Heart right ventricle (tissue), 16 donors: ENCODE measurements at regions not wholly inside any gene's neighbourhood (a gene's known extent, or its start where the extent isn't known, plus 50 kb on each side); places are given as distances from the start of the nearest gene placed in this dataset.
"Not testable (repeated sequence)": the region's sequence is repeated elsewhere in the genome, so short reads cannot be mapped to it uniquely, and the experiment has no call there.

Experiments used
- ATAC-seq, 8 donors: fragments of 200-7000 bp; cut with Tn5 transposase; one replicate each; pipeline ENCODE4 v1.9.1; 2020; ENCODE audit warnings: mild to moderate bottlenecking in 8 of 8, moderate library complexity in 8 of 8, moderate number of reproducible peaks in 1 of 8
- DNase-seq, 2 donors: peaks; one replicate each; pipeline ENCODE4 v3.0.0-alpha.2; 2020
- H3K27ac ChIP-seq, 10 donors: fragments of 200-600 bp; sonication (generic) in 2 of 10; one replicate each; pipeline versions ENCODE4 v1.5.0 to v1.8.0; 2020 to 2022; ENCODE audit warnings: mild to moderate bottlenecking in 3 of 10
- H3K27me3 ChIP-seq, 7 donors: fragments of 200-600 bp; one replicate each; pipeline ENCODE4 v1.8.0; 2021 to 2022; ENCODE audit warnings: mild to moderate bottlenecking in 2 of 7
- H3K36me3 ChIP-seq, 9 donors: fragments of 200-600 bp; sonication (generic) in 1 of 9; one replicate each; pipeline versions ENCODE4 v1.5.0 to v1.8.0; 2020 to 2022; ENCODE audit warnings: mild to moderate bottlenecking in 2 of 9
- H3K4me1 ChIP-seq, 9 donors: fragments of 200-600 bp; sonication (generic) in 1 of 9; one replicate each; pipeline versions ENCODE4 v1.5.0 to v1.8.0; 2020 to 2022; ENCODE audit warnings: mild to moderate bottlenecking in 4 of 9
- H3K4me3 ChIP-seq, 10 donors: fragments of 200-600 bp; sonication (generic) in 2 of 10; one replicate each; pipeline versions ENCODE4 v1.5.0 to v1.8.0; 2020 to 2022; ENCODE audit warnings: mild to moderate bottlenecking in 7 of 10, moderate library complexity in 2 of 10
- H3K9me3 ChIP-seq, 11 donors: fragments of 200-600 bp in 10 of 11; sonication (generic) in 2 of 11; one replicate each; pipeline versions ENCODE4 v1.5.0 to v1.8.0; 2013 to 2022; ENCODE audit warnings: mild to moderate bottlenecking in 2 of 11, control low read depth in 1 of 11, moderate library complexity in 1 of 11
- WGBS, 2 donors: extraction: QIAGEN DNeasy Blood & Tissue Kit; methylation state at CpG; one replicate each; pipeline ENCODE4 v1.1.7; 2013; ENCODE audit warnings: inconsistent platforms in 1 of 2; 5-methylcytosine and 5-hydroxymethylcytosine counted together
- intact Hi-C, 10 donors: fragments of 100-400 bp; cut with DNase I; formaldehyde crosslinking; loops; one replicate each; pipeline versions ENCODE4 v1.11.1 to v1.14.2; 2022
- TF ChIP-seq, protein P1 (sequence below), 9 donors: fragments of 200-600 bp; sonication (generic) in 2 of 9; IDR thresholded peaks; one replicate each; pipeline versions ENCODE4 v1.5.0 to v1.8.0; 2021 to 2022; ENCODE audit warnings: antibody characterized with exemption in 9 of 9, mild to moderate bottlenecking in 5 of 9, moderate library complexity in 1 of 9
- donor health status: Arrhythmogenic right ventricular cardiomyopathy.
- donor health status: ischemic (EF 13 %, LVEDD 7.1; RV severe dilation, severe dysfunction).
- donor health status: healthy with polysubstance abuse.
- donor health status: DM: no; HTN: yes; CAD: no.
- donor health status: DM: no; HTN: no; CAD: no.
- donor health status: ischemic (EF 25% LVEDD 6.9; RV normal size, moderate dysfunction).
- donor health status: ischemic (EF 25% LVEDD 5.7; RV mildly dilated, moderate dysfunction).
- donor health status: healthy.
- donor health status: DM: yes; HTN: yes; CAD: no.
- donor health status: Ischemic cardiomyopathy.
- donor health status: ischemic (EF 35%, LVEDD 5.7; RV mildly dilated, moderate dysfunction).
- donor health status: nonischemic (EF 11% LVEDD 7.7; RV severe dilation, severe dysfunction).
- donor health status: DM: yes; HTN: yes; CAD: no.
- donor health status: PGD.
- donor health status: ischemic (EF 29% LVEDD 5.4; RV normal size, mild dysfunction).
- donor health status: nonischemic (EF 23%, LVEDD 6.1; RV moderate dilation, normal function).

DNA sequence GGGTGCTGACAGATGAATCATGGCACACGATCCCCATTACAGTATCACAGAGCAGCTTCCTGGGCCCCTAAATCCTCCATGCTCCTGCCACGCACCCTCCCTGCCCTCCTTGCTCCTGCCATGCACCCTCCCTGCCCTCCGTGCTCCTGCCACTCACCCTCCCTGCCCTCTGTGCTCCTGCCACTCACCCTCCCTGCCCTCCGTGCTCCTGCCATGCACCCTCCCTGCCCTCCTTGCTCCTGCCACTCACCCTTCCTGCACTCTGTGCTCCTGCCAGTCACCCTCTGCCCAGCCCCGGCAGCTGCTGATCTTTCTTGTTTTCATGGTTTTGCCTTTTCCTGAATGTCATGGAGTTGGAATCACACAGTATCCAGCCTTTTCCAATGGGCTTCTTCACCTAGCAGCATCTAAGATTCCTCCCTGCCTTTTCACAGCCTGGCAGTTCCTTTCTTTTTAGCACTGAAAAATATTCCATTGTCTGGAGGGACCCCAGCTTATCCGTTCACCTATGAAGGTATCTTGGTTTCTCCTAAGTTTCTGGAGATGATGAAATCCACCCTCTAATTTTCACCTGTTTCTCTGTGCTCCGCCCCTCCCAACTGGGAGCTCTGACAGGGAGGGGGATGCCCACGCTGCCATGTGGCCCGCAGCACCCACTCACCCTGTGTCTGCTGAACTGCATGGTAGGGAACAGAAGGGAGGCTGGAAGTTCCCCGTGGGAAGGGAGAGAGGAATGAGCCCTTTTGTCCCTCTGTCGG, 142.3 kb downstream of the NPIPB11 start:
- H3K9me3 ChIP-seq, H3K27me3 ChIP-seq, ATAC-seq, intact Hi-C loops, H3K36me3 ChIP-seq, DNase-seq, H3K4me3 ChIP-seq: not testable (repeated sequence)
- H3K4me1 ChIP-seq, result peaks cover 16 to 84% (median 32%) of the 10 kb centered on the region in 9 donors
- 59 to 70% methylated on average over 8 to 11 of the region's 11 CpGs for WGBS, 2 donors
- peak overlapping the region in 9 of 10 donors; percentile 48 to 93 (median 82) for H3K27ac ChIP-seq

DNA sequence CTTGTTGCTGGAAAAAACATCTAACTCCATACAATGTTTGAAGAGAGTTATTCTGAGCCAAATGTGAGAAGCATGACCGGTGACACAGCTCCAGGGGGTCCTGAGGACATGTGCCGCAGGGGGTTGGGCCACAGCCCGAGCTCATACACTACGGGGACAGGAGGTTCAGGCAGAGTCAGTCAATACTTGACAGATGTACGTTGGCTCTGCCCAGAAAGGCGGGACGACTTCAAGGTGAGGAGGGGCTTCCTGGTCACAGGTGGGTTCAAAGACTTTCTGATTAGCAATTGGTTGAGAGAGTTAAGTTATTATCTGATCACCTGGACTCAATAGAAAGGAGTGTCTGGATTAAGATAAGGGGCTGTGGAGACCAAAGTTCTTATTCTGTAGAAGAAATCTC, 143.8 kb downstream of the NPIPB11 start:
- Histone ChIP-seq H3K4me1 (peaks cover 14 to 73% (median 31%) of the 10 kb centered on the region in 9 donors), H3K4me3 (peak overlapping the region in 1 of 10 donors; percentile 1), H3K27ac (peak overlapping the region in 9 of 10 donors; percentile 44 to 93 (median 86))
- ATAC-seq, H3K27me3 ChIP-seq, intact Hi-C loops, DNase-seq, H3K36me3 ChIP-seq, H3K9me3 ChIP-seq: not testable (repeated sequence)
- WGBS, 2 donors, result 77 to 86% methylated on average over 7 of the region's 7 CpGs

DNA sequence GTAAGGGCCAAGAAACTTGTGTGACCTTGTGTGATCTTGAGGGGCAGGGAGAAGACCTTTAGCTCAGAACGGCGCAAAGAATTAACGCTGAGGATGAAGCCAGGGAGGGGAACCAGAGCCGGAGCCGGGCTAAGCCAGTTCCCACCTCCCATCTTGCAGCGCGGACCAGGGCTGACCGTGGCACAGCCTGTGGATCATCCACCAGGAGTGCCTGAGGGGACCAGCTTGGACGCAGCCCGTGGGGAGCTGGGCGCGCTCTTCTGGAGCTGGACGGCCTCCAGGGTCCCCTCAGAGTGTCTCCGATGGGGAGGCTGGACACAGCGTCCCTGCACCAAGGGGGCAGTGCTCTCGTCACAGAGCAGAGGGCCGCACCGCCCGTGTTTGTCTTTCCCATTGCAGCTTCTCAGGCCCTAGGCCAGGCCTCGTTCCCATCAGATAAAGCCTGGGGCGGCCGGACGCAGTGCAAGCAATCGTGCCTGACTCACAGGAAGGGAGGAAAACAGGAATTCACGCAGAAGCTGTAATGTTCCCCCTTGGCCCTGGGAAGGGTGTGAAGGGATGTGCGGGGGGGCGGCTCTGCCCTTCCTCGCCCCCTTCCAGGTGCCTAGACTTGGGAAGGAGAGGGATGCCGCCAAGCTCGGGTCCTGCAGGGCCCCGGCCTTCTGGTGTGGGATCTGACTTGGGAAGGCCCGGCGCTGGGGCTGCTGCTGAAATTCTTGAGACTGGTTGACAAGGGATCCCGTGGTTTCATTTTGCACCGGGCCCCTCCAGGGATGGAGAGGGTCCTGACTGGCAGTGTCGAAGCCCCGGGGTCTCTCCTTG, 144.9 kb downstream of the NPIPB11 start:
- TF ChIP-seq, protein P1, sequence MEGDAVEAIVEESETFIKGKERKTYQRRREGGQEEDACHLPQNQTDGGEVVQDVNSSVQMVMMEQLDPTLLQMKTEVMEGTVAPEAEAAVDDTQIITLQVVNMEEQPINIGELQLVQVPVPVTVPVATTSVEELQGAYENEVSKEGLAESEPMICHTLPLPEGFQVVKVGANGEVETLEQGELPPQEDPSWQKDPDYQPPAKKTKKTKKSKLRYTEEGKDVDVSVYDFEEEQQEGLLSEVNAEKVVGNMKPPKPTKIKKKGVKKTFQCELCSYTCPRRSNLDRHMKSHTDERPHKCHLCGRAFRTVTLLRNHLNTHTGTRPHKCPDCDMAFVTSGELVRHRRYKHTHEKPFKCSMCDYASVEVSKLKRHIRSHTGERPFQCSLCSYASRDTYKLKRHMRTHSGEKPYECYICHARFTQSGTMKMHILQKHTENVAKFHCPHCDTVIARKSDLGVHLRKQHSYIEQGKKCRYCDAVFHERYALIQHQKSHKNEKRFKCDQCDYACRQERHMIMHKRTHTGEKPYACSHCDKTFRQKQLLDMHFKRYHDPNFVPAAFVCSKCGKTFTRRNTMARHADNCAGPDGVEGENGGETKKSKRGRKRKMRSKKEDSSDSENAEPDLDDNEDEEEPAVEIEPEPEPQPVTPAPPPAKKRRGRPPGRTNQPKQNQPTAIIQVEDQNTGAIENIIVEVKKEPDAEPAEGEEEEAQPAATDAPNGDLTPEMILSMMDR (IDR thresholded peaks at IDR 0.05), result peak in 3 of 9 donors; percentile 6 to 31 (median 6)
- Histone ChIP-seq H3K27ac (peak overlapping the region; percentile 63 to 93 (median 86)), H3K4me1 (peaks cover 14 to 70% (median 33%) of the 10 kb centered on the region in 9 donors), H3K4me3 (peak overlapping the region in 9 of 10 donors; percentile 15 to 46 (median 33))
- H3K36me3 ChIP-seq, intact Hi-C loops, H3K27me3 ChIP-seq, H3K9me3 ChIP-seq: not testable (repeated sequence)
- ATAC-seq (peak; percentile 63 to 86 (median 80)), DNase-seq (peak; percentile 58 to 69)
- WGBS, 2 donors, result 15 to 17% methylated on average over 30 to 32 of the region's 37 CpGs

DNA sequence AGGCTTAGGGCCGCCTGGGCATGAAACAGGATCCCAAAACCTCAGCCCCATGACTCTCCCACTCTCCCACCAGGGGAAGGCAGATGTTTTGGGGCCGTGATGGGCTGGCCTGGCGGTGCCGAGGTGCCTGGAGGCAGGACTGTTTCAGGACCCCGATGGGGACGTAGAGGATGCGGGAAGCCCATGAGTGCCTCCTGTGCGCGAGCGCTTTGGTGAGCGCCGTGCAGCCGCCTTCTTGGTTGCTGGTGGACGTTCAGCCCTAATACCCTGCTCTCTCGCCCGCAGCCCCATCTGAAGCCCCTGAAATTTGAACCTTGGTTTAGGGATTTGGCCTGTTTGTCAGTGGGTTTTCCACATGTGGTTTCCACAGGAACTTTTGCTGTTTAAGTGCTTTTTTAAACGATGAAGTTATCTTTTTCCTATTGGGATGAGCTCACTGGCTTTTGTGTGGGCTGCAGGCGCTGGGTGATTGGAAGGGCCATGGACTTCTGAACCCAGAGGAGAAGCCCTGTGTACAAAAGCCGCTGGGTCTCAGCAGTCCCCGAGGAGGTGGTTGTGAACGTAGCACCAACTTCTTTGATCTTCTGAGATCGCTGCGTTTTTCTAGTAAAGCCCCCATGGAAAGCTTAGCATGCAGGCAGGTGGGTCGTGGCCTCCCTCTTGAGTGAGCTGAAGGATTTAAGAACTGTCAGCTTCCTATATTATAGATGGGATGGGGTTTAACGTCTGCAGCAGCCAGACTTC, 145.7 kb downstream of the NPIPB11 start:
- WGBS, 2 donors, result 67 to 77% methylated on average over 22 to 24 of the region's 25 CpGs
- H3K4me1 ChIP-seq, result peaks cover 14 to 68% (median 33%) of the 10 kb centered on the region in 9 donors
- DNase-seq, H3K9me3 ChIP-seq, H3K36me3 ChIP-seq, intact Hi-C loops, H3K27me3 ChIP-seq, ATAC-seq: not testable (repeated sequence)
- H3K4me3 ChIP-seq, result peak overlapping the region in 3 of 10 donors; percentile 0 to 46 (median 24)
- peak overlapping the region; percentile 79 to 93 (median 86) for H3K27ac ChIP-seq

DNA sequence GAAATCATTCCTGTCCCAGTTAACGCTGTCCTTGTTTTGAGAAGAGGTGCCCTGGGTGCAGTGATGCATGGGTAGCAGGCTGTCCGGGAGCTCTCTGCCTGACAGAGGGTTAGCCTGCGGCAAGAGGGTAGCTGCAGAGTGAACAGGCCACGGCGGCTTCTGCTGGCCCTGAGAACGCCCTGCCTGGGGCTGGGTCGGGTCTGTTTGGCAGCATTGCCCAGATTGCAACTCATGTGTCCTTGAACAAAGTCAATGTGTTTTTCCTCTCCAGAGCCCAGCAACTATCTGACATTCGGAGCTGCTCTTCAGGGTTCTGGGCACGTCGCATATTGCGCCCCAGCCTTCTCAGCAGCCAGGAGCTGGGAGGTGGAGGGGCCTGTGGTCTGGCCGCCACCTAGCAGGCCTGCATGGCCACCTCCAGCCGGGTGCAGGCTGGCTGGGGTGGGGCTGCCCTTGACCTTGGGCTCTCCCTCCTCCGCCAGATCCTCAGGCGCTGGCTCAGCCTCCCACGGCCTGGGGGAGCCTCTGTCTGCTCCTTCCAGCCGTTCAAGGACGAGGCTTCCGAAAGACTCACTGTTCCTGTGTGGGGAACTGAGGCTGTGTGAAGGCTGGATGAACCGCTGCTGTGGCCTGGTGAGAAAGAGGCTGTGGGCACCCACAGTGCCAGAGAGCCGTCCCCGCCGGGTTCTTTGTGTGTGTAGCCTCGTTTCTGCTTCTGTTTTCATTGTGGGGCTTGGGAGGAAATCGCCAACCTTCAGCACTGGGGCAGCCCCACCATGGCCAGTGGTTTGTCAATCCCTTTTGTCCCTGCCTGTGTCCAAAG, 146.7 kb downstream of the NPIPB11 start:
- DNase-seq (peak in 1 of 2 donors; percentile 55), ATAC-seq (peak in 6 of 8 donors; percentile 2 to 50 (median 16))
- not testable (repeated sequence) for H3K4me3 ChIP-seq, H3K36me3 ChIP-seq, H3K9me3 ChIP-seq, H3K27me3 ChIP-seq
- WGBS, 2 donors, result 49 to 61% methylated on average over 25 of the region's 25 CpGs
- H3K27ac ChIP-seq, result peak overlapping the region; percentile 74 to 93 (median 86)
- intact Hi-C loops, result loop anchor here in 5 of 10 donors (5.0 to 10.0 kb wide), 3 partner anchors 143 to 285 kb away; partner anchors contain the start of gene SPNS1 (in 1 of the 5)
- peaks cover 9 to 71% (median 30%) of the 10 kb centered on the region in 9 donors for H3K4me1 ChIP-seq

DNA sequence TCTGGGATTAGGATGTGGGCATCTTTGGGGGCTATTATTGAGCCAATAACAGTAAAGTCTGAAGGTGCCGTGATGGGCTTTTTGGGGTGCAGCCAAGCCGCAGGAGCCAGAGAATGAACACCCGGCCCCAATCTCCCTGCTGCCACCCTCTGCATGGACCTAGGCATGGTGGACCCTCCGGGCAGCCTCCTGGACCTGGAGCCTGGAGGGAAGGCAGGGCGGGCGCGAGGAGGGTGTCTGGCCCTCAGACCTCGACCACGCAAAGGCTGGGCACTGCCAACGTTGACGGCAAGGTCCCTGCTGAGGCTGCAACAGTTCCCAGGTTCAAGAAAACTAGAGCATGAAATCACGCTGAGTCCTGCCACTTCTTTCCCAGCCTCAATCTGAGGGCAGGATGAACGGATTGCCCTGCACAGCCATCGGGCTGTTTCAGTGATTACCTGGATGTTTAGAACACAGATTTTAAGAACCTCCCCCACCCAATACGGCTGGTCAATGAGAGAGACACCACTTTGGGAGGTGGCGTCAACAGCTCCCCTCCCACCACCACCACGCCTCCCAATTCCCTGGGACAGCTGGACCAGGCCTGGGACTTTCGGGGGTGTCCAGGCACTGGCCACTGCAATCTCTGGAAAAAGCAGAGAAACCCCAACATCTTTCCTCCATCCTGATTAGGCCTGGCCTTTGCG, 147.4 kb downstream of the NPIPB11 start:
- Histone ChIP-seq H3K4me1 (peaks cover 9 to 66% (median 24%) of the 10 kb centered on the region in 9 donors), H3K27ac (peak overlapping the region; percentile 74 to 93 (median 86))
- not testable (repeated sequence) for H3K4me3 ChIP-seq, H3K9me3 ChIP-seq, H3K27me3 ChIP-seq, DNase-seq, ATAC-seq, H3K36me3 ChIP-seq
- intact Hi-C loops, result loop anchor here in 5 of 10 donors (5.0 to 10.0 kb wide), 3 partner anchors 142 to 284 kb away; partner anchors contain the start of gene SPNS1 (in 1 of the 5)
- WGBS, 2 donors, result 95 to 96% methylated on average over 19 of the region's 19 CpGs
